H54 (cell line): ENCODE measurements at regions not wholly inside any gene's neighbourhood (a gene's known extent, or its start where the extent isn't known, plus 50 kb on each side); places are given as distances from the start of the nearest gene placed in this dataset.
"Not testable (repeated sequence)": the region's sequence is repeated elsewhere in the genome, so short reads cannot be mapped to it uniquely, and the experiment has no call there.

Experiments
- DNase-seq: peaks from one replicate; pipeline ENCODE4 v3.0.0; 2011; ENCODE audit warnings: low spot score, mixed read lengths; ENCODE audit not compliant: insufficient read length
- FAIRE-seq: peaks from 3 replicates; lab custom pipeline; 2011; peaks lifted over from hg19 to GRCh38; lab: Jason Lieb, UNC
- POLR2A ChIP-seq: IDR thresholded peaks from 2 replicates; pipeline ENCODE4 v1.6.1; 2011; ENCODE audit warnings: low read depth, mild to moderate bottlenecking, low read length

- DNase-seq, result no peak
- TF ChIP-seq POLR2A, result no peak
- no peak for FAIRE-seq
Measured at GRCh38 chr5:69004676-69005075, 89.1 kb upstream of the SLC30A5 start.

GRCh38 chr5:69006030-69006429, 87.8 kb upstream of the SLC30A5 start:
- FAIRE-seq (no peak), DNase-seq (no peak)
- TF ChIP-seq POLR2A, result no peak

GRCh38 chr5:69007163-69007562, 86.7 kb upstream of the SLC30A5 start:
- FAIRE-seq, result no peak
- no peak for TF ChIP-seq POLR2A
- DNase-seq, result no peak

GRCh38 chr5:69007726-69008368, 86.0 kb upstream of the SLC30A5 start:
- DNase-seq (peak; percentile 24), FAIRE-seq (peak; percentile 30)
- no peak for TF ChIP-seq POLR2A

GRCh38 chr5:69010476-69010875, 83.3 kb upstream of the SLC30A5 start:
- FAIRE-seq, result no peak

GRCh38 chr5:69011910-69012309, 81.9 kb upstream of the SLC30A5 start:
- DNase-seq (no peak), FAIRE-seq (no peak)
- TF ChIP-seq POLR2A, result no peak

More at GRCh38 chr5:69010476-69010875, 83.3 kb upstream of the SLC30A5 start:
- DNase-seq, result no peak
- no peak for TF ChIP-seq POLR2A

GRCh38 chr5:69013481-69013880, 80.3 kb upstream of the SLC30A5 start:
- no peak for DNase-seq
- no peak for TF ChIP-seq POLR2A
- FAIRE-seq, result no peak

GRCh38 chr5:69014007-69014406, 79.8 kb upstream of the SLC30A5 start:
- not testable (repeated sequence) for FAIRE-seq, DNase-seq

GRCh38 chr5:69019668-69020375, 74.0 kb upstream of the SLC30A5 start:
- DNase-seq (no peak), FAIRE-seq (no peak)
- no peak for TF ChIP-seq POLR2A

- DNase-seq, result no peak
- peak; percentile 57 for FAIRE-seq
- TF ChIP-seq POLR2A, result no peak
Measured at GRCh38 chr5:69024241-69024651, 69.6 kb upstream of the SLC30A5 start.

GRCh38 chr5:69029292-69029691, 64.5 kb upstream of the SLC30A5 start:
- no peak for TF ChIP-seq POLR2A
- FAIRE-seq (no peak), DNase-seq (no peak)

- FAIRE-seq (no peak), DNase-seq (no peak)
- no peak for TF ChIP-seq POLR2A
Measured at GRCh38 chr5:69030358-69031062, 63.3 kb upstream of the SLC30A5 start.

- no peak for TF ChIP-seq POLR2A
- FAIRE-seq, result no peak
- no peak for DNase-seq
Measured at GRCh38 chr5:69032009-69032408, 61.8 kb upstream of the SLC30A5 start.

GRCh38 chr5:69033690-69034089, 60.1 kb upstream of the SLC30A5 start:
- TF ChIP-seq POLR2A, result no peak
- FAIRE-seq (no peak), DNase-seq (no peak)
